NT2/D1 (cell line): ENCODE measurements at regions not wholly inside any gene's neighbourhood (a gene's known extent, or its start where the extent isn't known, plus 50 kb on each side); places are given as distances from the start of the nearest gene placed in this dataset.

Experiments
- SUZ12 ChIP-seq: IDR thresholded peaks from 2 replicates; pipeline ENCODE4 v1.6.1; 2011; ENCODE audit not compliant: insufficient read length, insufficient read depth; ENCODE audit errors: extremely low read depth
- YY1 ChIP-seq: IDR thresholded peaks from 2 replicates; pipeline ENCODE4 v1.6.1; 2011; ENCODE audit not compliant: insufficient read length, insufficient read depth
- ZNF274 ChIP-seq: IDR thresholded peaks from 2 replicates; pipeline ENCODE4 v1.6.1; 2011; ENCODE audit warnings: mild to moderate bottlenecking, low read depth, low read length

DNA sequence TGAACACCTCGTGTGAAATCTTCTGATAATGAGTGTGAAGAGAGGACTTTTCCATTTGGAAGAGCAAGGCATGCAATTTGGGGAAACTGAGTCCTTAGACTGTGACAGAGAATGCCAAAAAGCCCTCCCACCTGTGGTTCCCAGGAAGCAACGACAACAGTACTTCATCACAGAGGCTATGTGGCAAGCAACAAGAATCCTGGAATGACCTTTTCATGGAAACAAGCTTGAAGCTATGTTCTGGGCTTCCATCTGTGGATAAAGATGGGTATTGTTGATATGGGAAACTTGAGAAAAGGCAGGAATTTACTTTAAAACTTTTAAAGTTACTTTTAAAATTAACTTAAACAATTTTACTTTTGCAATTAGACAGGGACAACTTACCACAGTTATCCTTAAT, 131.2 kb upstream of the ANKH start:
- TF ChIP-seq ZNF274, result no peak
- no peak for TF ChIP-seq YY1
- TF ChIP-seq SUZ12, result no peak
